EL (cell line): ENCODE measurements at regions not wholly inside any gene's neighbourhood (a gene's known extent, or its start where the extent isn't known, plus 50 kb on each side); places are given as distances from the start of the nearest gene placed in this dataset.
A peak's percentile ranks its signal among the peaks of the same experiment; 100 is the strongest.

Experiments
- DNase-seq: peaks from one replicate; pipeline ENCODE4 v3.0.0-alpha.2; 2016

DNA sequence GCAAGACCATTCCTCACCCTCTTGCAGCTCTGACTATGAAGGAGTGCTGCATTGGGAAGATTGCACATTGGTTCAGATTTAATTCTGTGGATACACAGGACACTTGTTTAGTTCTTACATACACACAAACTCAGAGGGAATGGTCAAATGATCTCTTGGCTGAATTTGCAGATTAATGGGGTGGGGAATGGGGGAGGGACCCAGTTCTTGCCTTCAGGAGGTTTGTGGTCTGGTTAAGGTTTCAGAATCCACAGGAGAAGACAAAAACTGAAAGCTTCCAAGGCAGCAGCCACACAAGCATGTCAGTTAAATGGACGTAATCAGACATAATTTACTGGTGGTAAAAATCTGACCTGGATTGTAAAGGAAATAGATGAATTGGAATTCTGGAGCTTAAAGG is 257.1 kb upstream of the ROPN1 start:
- no peak for DNase-seq

DNA sequence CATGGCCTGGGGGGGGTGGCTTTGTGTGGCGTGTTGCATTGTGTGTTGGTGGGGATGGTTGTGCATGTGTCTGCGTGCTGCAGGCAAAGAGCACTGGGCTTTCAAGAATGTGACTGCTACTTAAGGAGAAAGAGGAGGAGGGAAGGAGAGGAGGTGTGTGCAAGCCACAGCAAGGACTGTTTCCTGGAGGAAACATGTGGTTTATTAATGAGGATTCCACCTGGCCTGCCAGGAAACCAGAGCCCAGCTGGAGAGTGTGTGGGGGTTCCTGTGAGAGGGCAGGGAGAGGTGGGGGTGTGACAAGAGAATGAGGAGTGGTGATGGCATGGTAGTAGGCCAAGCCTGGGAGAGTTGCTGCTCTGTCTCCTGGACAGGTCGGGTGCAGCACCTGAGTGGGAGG is 258.1 kb upstream of the ROPN1 start:
- no peak for DNase-seq

DNA sequence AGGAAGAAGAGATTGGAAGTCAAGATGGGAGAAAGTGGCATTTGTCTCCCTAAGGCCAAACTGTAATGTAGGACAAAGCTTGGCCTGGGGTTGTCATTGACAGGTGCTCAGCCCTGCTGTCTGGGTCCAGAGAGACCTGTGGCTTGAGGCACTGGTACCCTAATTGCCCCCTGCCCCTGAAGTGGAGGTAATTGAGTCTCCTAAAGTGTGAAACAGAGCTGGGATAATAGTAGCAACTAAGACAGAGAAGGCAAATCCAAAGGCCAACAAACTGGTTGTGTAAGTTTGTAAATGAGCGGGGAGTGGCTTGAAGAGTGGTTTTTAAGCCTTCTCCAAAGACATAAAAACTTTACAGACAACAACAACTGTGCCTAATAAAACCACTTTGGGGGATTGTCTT is 264.2 kb upstream of the ROPN1 start:
- no peak for DNase-seq

DNA sequence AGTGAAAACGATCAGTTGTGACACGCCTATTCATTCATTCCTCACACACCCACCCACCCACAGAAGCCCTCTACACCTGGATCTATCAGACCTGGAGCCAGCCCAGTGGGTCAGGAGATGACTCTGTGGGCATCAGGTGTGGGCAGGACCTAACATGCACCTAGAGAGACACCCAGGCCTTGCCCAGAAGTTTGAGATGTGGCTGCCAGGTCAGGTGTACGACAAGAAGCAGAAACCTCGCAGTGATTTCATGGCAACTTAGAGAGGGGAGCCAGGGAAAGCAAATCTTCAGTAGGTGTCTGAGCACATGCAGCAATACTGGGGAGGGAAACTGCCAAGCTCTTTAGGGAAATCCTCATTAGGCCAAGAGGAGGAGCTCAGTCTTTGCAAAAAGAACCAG is 264.7 kb upstream of the ROPN1 start:
- no peak for DNase-seq

DNA sequence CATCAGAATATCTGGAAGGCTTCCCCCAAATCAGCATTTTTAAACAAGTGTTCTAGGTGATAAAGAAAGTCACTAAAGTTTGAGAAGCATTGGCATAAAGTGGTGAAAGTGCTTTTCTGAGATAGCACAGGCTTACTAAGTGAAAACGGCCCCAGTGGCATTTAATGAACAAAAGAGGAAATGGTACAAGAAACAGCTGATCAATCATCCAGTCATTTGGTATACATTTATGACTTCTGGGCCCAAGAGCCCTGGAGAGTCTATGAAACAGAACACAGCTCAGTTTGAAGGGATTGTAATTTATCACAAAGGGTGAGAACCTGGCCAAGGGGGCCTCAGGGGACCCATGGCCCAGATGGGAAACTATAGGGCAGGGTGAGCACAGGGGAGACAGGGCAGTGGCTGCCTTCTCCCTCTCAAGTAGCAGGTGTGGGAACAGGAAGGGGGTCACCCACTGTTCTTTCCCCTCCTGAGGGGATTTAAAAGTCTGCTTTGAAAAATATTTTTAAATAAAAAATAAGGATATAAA is 265.5 kb upstream of the ROPN1 start:
- no peak for DNase-seq

DNA sequence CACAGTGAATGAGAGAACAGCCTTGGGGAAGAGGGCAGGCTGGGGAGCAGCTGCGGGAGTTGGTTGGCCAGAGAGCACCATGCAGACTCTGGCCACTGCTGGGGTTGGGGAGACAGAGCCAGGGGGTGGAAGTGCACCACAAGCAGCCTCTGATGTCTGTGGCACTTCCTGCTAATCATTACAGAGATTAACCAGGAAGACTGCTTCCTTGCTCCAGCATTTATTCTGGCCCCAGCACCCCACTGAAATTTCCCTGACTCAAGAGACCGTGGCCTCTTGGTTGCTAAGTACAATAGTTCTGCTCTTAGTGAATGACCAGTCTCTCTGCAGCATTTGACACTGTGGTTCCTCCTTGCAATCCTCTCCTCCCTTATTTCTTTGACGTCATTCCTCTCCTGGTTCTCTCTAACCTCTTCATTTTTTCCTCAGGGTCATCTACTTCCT is 266.2 kb upstream of the ROPN1 start:
- peak; percentile 17 for DNase-seq

DNA sequence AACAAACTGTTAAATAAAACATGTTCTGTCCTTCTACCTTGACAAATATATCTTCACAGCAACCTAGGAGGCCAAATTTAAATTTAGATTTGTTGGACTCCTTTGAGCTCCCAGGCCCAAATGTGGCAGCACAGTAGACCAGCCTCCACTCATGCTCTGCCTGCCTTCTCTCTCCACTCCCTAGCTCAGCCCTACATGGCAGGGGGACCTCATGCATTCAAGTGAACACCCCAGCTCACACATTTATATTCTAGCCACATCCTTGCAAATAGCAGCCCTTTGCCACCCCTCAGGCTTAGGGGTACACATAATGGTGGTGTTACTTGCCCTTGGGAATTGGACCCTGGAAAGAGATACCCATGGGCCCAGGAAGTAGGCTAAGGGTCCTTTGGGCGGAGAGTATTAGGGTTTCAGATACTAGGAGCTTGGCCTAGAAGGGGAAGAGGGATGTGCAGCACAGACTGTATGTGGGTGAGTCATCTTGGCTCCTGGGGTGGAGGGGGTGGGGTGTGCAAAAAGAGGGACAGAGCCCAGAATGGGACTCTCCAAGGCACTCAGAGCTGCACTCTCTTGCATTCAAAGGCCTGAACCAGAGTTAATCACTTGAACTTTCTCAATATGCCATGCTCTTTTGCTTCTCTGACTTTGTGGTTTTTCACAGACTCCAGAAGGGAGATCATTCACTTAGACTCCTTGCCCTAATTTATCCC is 268.4 kb upstream of the ROPN1 start:
- peak; percentile 81 for DNase-seq

DNA sequence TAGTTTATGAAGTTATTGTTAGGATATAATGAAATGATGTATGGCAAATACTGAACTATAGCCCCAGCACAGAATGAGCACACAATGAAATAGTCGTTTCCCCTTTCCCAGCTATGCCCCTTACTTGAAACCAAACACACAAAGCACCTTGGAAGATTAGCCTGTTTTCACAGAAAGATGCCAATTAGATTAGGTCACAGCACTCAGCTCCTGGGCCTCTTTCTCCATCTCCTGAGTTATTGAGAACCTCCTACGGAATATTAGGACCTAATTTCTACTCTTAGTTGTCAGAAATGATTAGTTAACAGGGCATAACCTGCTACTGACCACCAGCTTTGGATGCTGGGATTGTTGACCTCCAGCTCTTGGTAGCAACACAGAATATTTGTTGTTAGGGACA is 269.4 kb upstream of the ROPN1 start:
- peak; percentile 47 for DNase-seq

DNA sequence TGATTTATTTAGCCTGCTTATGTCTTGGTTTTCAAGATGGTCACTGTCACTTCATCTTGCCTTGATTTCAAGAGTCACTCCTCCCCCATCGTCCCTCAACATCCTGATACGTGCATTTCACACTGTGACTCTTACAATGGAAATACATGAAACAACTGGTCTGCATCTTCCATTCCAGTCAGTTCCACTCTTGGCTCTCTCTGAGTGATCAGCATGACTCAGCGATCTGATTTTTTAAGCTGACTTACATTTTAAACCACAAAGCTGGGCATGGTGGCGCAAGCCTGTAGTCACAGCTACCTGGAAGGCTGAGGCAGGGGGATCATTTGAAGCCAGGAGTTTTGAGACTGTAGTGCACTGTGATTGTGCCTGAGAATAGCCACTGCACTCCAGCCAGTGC is 271.2 kb upstream of the ROPN1 start:
- DNase-seq = peak; percentile 89

DNA sequence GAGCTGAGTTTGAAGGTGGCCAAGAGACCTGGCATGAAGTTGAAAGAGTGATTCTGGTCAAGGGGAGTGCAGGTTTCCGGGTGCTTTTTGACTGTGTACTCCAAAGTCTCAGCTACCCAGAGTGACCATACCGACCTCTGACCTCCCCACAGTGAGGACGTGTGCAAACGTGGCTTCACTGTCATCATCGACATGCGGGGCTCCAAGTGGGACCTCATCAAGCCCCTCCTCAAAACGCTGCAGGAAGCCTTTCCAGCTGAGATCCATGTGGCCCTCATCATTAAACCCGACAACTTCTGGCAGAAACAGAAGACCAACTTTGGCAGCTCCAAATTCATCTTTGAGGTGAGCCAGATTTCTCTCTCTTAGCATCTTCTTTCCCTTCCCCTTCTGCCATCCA is 272.4 kb upstream of the ROPN1 start:
- DNase-seq = no peak

DNA sequence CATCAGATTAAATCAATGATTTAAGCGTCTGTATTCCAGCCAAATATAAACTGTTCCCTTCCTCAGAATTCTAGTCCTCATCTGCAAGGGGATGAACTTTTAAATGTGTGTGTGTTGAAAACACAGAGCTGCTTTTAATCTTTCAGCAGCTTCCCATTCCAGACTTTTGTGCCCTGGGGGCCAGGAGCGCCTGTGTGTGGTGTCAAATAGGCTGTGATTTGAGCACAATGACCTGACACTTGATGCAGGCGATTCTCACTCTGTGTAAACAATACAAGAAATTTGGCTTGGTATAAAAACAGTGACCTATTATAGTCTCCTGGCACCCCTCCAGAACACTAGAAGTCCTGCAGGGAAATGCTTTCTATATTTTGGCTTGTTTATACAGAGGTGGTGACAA is 274.6 kb upstream of the ROPN1 start:
- no peak for DNase-seq

DNA sequence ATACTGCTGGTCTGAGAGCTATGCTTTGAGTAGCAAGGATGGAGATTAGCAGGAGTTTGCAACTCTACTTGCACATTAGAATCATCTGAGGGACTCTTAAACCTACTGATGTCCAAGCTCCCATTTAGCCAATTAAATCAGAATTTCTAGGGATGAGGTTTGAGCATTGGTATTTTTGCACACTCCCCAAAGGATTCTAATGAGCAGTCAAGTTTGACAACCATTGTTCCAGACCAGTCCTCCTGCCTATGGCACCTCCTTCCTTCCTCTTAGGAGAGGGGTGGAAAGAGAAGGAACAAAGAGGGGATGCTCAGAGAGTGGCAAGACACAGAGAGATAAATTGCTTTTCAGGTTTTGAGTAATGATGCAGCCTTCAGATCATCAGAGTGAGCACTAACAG is 275.5 kb upstream of the ROPN1 start:
- DNase-seq = no peak

DNA sequence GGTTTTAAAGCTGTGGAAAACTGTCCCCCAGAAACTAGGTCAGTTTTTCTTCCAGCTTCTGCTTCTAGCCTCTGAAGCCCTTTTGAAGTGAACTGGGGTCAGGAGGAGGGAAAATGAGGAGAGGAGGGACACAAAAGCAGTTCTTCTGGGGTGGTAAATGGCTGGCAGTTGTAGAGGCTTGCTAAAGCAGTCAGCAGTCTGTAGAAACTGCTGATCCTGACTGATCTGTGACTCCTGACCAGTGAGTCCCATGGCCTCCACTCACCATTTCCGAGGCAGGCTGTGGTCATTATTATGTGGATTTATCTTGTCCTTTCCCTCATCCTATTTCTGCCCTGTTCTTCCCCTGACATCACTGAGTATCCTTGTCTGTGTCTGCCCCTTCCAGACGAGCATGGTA is 276.4 kb upstream of the ROPN1 start:
- DNase-seq = no peak

DNA sequence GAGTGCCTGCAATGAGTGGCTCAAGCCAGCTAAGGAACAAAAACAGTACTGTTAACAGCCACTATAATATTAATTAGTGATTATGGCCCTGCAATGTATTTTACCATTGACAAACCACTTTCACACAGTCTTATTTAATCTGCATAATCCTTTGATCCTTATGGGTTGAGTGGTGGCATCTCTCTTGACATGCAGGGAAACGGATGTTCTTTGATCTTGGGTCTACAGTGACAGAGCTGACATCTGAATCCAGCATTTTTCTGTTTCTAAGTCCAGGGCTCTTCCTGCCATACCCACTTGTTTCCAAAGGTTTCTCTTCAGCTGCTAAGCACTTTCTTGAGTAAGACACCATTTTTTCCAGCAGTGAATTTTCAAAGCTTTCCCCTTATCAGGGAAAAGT is 277.7 kb upstream of the ROPN1 start:
- DNase-seq = no peak

DNA sequence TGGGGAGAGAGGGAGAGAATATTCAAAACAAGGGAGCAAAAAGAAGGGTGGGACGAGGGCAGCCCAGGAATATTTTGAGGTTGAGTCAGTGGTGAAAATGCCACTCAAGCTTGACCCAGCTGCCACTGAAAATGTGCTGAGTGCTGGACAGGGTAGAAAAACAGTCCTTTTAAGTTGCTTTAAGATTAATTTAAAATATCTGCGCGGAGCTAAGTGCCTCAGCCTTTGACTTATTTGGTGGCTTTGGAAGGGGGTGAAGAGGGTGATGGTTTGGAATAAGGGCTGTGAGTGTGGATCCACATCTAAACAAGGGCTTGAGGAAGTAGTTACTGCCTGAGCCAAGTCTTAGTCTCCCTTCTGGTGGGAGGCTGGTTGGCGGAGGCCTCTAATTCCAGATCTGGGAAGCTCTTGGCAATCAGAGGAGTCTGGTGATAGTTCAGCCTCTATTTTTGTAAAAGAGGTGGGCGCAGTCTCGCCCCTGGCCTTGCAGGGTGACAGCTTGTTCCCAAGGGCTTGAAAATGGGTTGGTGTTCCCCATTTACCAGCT is 280.8 kb upstream of the ROPN1 start:
- DNase-seq = peak; percentile 47

DNA sequence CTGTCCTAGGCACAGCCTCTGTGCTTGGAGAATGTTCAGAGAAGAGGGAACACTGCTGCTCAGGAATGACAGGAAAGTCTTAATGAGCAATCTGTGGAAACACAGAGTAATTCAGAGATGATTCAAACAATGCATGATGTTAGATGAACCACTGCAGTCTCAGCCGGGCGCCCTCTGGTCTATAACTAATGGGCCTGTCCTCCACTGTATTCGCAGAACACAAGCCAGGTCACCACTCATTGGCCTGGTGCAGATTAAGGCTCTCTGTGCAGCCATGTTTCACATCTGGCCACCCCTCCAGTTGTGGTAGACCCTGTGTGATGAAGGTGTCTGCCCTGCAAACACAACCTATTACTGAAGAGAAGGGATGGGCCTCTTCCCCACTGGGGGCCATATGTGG is 281.7 kb upstream of the ROPN1 start:
- DNase-seq = no peak

DNA sequence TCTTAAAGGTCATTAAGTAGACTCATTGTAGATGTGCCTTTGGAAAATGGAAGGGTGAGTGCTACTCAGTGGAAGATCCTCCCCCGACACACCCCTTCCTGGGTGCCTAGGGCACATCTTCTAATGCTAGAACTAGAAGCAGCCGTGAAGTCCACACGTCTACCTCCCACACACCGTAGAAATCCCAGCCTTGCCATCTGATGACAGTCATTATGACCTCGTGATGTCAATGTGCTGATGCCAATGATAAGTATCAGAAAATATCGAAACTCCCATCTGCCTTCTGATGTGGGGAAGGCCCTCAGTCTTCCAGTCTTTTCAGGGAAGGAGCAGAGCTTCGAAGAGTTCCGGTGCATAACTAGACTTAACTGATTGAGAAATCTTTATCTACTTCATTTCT is 282.1 kb upstream of the ROPN1 start:
- DNase-seq = no peak

DNA sequence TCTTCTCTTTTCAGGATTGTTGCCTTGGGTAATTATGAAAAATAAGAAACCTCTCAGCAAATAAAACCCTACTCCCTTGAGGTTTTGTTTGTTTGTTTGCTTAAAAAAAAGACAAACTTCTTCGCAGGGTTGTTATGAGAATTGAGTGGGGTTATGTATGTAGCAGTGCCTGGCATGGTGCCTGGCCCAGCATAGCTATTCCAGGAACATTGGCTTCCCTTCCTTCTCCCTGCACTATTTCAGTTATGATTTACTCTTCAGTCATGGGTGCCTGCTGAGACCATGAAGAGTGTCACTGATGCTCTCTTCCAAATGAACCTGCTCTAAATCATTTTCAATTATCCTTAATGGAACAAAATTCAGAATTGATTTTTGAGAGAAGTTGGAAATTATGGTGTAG is 283.5 kb upstream of the ROPN1 start:
- DNase-seq = no peak

DNA sequence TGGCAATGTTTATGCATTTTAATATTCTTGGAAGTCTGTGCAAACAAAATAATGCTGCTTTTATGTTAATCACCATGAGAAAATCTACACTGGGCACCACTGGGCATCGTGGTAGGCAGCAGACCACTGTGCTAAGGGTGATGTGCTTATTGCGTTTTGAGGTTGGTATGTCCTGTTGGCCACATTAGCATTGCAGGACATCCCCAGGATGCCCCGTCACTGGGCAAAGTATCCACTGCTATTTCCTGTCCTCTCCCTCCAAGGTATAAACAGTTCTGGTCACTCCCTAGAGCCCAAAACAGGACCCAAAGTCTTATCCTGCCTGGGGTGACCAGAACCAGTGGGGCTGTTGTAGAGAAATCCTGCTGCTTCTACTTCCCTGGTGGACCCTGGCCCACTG is 284.2 kb upstream of the ROPN1 start:
- no peak for DNase-seq

DNA sequence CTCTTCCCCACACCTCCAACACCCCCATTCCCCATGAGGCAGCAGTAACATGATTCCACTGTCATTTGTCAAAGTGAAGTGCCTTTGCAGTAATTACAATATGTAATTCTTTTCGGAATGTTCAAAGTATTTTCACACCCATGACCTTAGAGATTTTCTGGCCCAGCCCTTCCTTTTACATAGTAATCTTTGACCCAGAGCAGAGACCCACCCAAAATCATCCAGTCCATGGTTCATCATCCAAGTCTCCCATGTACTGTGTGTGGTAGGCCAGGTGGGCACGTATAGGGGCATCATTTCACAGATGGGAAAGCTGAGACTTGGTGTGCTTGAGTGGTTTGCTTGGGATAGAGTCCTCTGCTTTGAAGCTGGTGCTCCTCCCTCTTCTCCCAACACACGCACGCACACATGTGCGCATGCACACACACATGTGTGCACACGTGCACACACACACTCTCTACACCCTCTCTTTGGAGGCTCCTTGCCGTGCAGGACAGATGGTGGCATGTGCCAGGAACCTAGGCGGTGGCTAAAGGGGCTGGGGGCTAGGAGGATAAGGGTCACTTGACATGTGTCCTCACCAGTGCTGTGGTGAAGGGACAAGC is 284.7 kb upstream of the ROPN1 start:
- DNase-seq = no peak

DNA sequence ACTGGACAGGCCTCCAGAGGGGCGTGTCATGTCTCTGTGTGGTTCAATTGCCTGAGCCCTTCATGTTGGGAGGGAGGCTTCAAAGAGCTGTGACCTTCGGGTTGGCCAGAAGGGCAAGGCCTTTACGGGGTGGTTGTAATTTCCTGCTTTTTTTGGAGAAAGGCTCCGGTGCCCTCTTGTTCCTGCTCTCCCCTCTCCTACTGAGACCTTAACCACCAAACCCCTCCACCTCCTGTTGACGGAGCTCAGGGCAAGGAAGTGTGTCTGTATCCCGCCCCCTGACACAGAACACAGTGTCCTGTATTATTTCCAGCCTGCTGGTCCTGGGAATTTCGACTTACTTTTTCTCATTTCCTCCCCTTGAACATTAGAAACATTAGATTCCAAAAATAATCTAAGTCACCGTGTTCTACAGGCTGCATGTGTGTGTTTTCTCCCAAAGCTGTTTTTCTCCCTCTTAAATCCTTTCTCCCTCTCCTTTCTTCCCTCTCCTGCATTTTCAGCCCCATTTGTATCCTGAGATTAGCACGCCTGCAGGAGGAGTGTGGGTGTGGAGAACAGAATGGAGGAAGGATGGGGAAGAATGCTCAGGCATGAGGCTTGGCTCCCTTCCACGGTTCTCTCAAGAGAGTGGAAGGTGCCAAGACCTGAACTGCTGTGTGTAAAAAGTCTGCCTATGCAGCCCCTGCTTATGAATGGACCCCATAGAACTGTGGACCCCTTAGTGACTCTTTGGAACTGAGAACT is 285.4 kb upstream of the ROPN1 start:
- no peak for DNase-seq

DNA sequence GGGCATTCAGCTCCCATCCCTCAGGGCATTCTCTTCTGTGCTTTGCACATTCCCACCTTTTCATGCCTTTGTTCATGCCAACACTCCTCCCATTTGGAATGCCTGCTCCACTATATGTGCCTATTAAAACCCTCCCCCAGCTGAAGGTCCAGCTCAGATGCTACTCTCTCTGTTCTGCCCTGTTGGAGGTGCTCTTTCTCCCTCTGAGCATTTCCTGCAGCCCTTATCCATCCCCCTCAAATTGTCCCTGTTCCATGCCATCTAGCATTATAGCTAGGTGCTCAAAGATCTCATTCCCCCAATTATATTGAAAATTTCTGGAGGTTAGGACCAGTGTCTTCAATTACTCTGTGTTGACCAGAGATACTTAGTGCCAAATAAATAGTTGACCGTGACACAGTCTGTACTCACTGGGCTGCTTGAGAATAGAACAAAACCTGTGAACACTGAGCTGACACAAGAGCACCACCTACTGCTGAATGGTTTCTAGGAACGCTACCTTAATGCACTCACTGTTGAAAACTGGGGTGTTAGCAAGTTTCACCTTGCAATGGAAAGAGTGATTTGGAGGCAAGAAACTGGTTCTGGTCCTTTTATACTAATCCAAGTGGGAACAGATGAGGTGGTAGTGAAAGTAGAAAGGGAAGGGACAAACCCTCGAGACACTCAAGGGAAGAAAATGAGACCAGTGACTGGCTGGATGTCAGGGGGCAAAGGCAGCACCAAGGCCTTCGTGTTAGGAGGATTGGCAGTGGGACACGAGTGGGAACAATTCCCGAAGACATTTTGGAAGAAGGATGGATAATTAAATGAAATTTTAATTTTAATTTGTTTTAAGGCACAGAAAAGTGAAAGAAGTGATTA is 289.8 kb upstream of the ROPN1 start:
- DNase-seq = peak; percentile 58
